Skeletal muscle tissue (tissue), 3 donors: ENCODE measurements at regions not wholly inside any gene's neighbourhood (a gene's known extent, or its start where the extent isn't known, plus 50 kb on each side); places are given as distances from the start of the nearest gene placed in this dataset.

ENCODE experiments used
- H3K27ac ChIP-seq: one replicate; pipeline ENCODE4 v1.7.0; 2013; ENCODE audit warnings: mild to moderate bottlenecking, low read depth, low read length, inconsistent platforms
- H3K27me3 ChIP-seq, 3 donors: one replicate each; pipeline ENCODE4 v1.7.0; 2013; ENCODE audit warnings: low read length in 3 of 3; ENCODE audit not compliant: control insufficient read depth in 3 of 3, insufficient read depth in 3 of 3
- H3K36me3 ChIP-seq, 3 donors: one replicate each; pipeline ENCODE4 v1.7.0; 2013; ENCODE audit warnings: low read length in 3 of 3; ENCODE audit not compliant: control insufficient read depth in 3 of 3, insufficient read depth in 3 of 3
- H3K4me1 ChIP-seq, 3 donors: one replicate each; pipeline ENCODE4 v1.7.0; 2013; ENCODE audit warnings: low read length in 3 of 3, mild to moderate bottlenecking in 3 of 3; ENCODE audit not compliant: control insufficient read depth in 3 of 3, insufficient read depth in 3 of 3
- H3K4me3 ChIP-seq, 3 donors: one replicate each; pipeline ENCODE4 v1.7.0; 2013; ENCODE audit warnings: low read length in 3 of 3
- H3K9ac ChIP-seq, 3 donors: one replicate each; pipeline ENCODE4 v1.7.0; 2013; ENCODE audit warnings: low read length in 3 of 3, mild to moderate bottlenecking in 3 of 3, moderate library complexity in 2 of 3, low read depth in 1 of 3
- H3K9me3 ChIP-seq, 3 donors: one replicate each; pipeline ENCODE4 v1.7.0; 2013; ENCODE audit warnings: low read length in 3 of 3; ENCODE audit not compliant: control insufficient read depth in 3 of 3
- donor health status: Osteomylitis.

DNA sequence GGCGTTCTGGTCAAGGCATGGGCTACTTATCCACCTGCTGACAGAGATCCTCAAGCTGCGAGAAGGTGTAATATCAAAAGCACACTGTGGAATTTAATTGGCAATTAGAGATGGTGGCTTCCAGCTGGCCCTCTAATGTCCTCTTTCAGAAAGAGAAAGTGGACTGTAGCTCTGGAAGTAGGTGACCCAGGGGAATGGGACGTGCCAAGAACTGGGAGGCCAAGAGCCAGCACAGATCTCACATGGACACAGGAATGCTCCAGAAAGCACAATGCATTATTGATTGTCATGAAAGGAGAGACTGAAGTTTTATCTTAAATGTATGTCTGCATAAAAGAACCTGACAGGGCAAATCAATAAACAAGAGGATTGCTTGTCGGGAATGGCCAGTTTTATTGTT is 198.6 kb upstream of the CDH4 start:
- H3K36me3 ChIP-seq = no peaks in the 10 kb centered on the region
- no peaks in the 10 kb centered on the region for H3K4me1 ChIP-seq
- no peak overlapping the region for H3K27ac ChIP-seq
- H3K9me3 ChIP-seq = no peaks in the 10 kb centered on the region
- no peak overlapping the region for H3K9ac ChIP-seq
- H3K27me3 ChIP-seq = peaks cover 0 to 12% (median 0%) of the 10 kb centered on the region in 3 donors
- no peak overlapping the region for H3K4me3 ChIP-seq

DNA sequence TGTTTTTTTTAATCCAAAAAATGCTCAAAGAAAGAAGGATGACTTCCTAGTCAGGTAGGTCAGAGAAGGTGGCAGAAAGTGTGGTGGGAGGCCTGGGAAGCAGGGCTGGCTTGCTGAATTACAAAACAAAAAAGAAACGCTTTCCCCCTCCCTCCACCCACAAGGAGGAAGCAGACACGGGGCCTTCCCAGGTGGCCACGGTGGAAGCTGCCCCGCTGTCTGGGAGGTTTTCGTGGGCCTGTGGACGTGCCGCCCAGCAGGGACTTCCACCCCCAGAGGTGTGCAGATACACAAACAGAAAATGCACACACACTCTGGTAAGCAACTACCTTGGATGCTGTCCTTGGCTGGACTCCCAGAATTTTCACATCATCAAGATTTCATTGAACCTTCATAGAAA is 198.2 kb upstream of the CDH4 start:
- Histone ChIP-seq H3K9me3 (no peaks in the 10 kb centered on the region), H3K4me3 (no peak overlapping the region), H3K4me1 (no peaks in the 10 kb centered on the region), H3K9ac (no peak overlapping the region), H3K27me3 (peaks cover 0 to 12% (median 0%) of the 10 kb centered on the region in 3 donors), H3K27ac (no peak overlapping the region), H3K36me3 (no peaks in the 10 kb centered on the region)

DNA sequence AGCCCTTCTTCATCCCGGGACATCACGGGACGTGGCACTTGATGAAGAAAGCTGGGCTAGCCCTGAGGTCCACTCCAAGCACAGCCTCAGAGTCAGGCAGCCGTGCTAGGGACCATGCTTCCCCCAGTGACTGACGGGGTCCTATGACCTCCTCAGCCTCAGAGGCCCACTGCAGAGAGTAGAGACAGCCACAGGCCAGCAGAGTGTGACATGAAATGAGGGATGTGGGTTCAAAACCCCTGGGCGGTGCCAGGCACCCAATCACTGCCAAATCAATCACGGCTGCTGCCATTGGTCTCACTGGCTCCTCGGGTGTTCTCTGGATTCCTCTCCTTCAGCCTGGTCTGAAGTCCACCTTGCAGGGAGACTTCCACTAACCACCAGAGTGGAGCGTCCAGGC is 197.7 kb upstream of the CDH4 start:
- H3K9me3 ChIP-seq = no peaks in the 10 kb centered on the region

DNA sequence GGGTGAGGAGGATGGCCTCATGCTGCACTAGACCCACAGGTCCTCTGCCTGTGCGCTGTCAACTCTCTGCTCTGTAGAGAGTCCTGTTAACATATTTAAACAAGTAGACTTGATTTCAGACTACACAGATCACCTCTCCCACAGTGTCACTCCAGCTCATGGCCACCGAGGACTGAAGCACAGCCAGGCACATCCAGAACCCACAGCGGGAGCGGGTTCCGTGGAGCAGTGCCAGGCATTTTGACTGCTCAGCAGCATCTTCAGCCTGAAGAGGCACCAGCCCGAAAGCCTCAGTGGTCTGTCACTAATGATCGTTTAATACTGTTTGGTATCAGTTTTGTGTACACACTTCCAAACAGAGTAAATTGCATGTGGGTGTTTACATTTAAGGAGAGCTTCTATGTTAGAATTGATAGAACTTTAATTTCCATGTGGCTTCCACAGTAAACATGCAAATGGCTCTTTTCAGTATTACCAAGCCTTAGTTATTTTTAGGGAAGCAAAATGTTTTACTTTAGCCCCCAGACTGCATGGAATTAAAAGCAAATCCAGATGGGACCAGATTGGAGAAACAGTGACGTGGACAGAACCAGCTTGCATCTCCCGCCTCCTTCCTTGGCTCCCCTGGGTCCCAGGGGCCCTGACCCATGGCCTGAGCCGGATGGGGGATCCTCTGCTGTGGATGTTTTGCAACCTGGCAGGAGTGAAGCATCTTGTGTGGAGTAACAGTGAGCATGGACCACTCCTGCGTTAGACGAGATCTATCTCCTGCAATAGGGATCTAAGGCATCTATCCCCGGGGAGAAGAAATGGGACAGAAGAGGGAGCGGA is 196.7 kb upstream of the CDH4 start:
- Histone ChIP-seq H3K27me3 (peaks cover 0 to 12% (median 0%) of the 10 kb centered on the region in 3 donors), H3K9me3 (no peaks in the 10 kb centered on the region), H3K27ac (no peak overlapping the region), H3K4me3 (no peak overlapping the region), H3K36me3 (no peaks in the 10 kb centered on the region), H3K9ac (no peak overlapping the region), H3K4me1 (no peaks in the 10 kb centered on the region)

More for the DNA sequence above, 197.7 kb upstream of the CDH4 start:
- Histone ChIP-seq H3K9ac (no peak overlapping the region), H3K27me3 (peaks cover 0 to 12% (median 0%) of the 10 kb centered on the region in 3 donors), H3K27ac (no peak overlapping the region), H3K36me3 (no peaks in the 10 kb centered on the region), H3K4me3 (no peak overlapping the region), H3K4me1 (no peaks in the 10 kb centered on the region)

DNA sequence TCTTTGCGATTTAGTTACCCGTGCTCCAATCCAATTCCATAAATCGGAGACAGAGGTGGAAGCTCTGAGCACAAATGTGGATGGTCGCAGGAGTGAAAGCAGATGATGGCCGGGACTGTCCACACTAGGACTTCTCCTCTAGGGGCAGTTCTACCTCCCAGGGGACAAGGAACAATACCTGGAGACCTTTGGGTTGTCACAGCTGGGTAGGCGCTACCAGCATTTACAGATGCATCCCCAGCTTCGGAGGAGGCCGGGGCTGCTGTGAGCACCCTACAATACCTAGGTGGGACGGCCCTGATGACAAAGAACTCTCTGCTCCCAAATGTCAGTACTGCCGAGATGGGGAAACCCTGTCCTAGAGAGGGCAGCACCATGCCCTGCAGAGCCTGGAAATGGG is 195.9 kb upstream of the CDH4 start:
- H3K36me3 ChIP-seq = no peaks in the 10 kb centered on the region
- peaks cover 0 to 12% (median 0%) of the 10 kb centered on the region in 3 donors for H3K27me3 ChIP-seq
- no peaks in the 10 kb centered on the region for H3K9me3 ChIP-seq
- H3K9ac ChIP-seq = no peak overlapping the region
- no peak overlapping the region for H3K27ac ChIP-seq
- H3K4me1 ChIP-seq = no peaks in the 10 kb centered on the region
- no peak overlapping the region for H3K4me3 ChIP-seq

DNA sequence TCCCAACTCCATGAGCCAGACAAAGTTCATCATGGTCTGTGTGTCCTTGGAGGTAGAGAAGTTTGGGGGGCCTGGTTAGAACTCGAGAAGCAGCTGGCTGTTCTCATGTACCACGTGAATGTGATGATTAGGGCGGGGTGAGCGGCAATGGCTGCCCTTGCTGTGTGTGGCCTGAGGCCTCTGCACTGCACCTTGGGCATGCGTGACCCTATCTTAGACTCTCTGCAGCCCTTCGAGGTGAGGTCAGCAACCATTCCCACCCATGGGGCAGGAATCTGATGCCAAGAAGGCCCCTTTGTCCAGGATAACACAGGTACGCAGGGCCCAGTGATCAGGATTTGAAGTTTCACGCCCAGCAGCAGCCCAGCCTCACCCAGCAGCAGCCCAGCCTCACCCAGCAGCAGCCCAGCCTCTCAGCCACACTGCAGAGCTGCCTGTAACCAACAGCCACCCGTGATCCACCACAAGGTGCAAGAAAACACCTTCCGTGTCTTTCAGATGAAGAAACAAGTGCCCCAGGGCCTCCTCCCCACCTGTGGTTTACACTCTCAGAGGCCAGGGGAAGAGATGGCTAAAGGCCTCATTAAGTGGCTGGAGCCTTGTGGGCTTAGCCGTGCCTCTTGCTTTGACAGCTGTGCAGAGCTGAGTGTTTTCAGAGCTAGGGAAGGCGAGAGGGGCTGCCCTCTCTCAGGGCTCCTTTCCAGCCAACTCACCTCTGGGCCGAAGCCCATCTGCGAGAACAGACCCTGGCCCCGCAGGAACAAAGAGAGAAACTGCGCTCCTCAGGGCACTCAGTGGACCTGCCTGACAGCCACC is 195.2 kb upstream of the CDH4 start:
- no peak overlapping the region for H3K4me3 ChIP-seq

DNA sequence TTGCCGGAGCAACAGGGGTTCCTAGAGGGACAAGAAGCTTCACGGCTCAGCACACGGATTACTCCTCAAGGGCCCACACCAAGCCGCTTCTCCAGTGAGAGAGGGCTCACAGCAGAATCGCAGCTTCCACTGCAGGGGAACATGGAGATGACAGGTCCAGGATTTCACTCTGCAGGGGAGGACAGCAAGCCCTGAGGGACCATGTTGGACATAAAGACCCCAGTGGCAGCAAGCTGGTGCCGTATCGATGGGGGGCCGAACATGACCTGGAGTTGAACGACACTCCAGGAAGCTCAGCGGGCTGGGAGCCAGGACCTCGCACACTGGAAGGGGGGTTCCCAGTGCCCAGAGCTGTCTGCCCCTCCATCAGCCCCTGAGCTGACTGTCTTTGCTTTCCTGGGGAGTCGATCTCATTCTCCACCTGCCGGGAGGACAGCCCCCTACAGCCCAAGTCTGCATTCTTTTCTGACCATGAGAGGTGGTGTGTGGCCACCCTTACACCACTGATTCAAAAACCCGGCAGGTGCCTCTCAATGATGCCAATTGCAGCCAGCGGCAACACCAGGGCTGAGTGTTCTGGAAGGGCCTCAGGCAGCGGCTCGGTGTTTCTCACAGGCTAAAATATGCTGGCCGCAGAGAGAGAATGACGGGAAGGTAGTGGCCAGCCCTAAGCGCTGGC is 194.5 kb upstream of the CDH4 start:
- Histone ChIP-seq H3K36me3 (no peaks in the 10 kb centered on the region), H3K27ac (no peak overlapping the region), H3K4me1 (no peaks in the 10 kb centered on the region), H3K9me3 (peaks cover 0 to 3% (median 0%) of the 10 kb centered on the region in 3 donors), H3K9ac (no peak overlapping the region), H3K4me3 (no peak overlapping the region), H3K27me3 (peaks cover 0 to 12% (median 0%) of the 10 kb centered on the region in 3 donors)

More for the DNA sequence above, 195.2 kb upstream of the CDH4 start:
- Histone ChIP-seq H3K36me3 (no peaks in the 10 kb centered on the region), H3K9me3 (no peaks in the 10 kb centered on the region), H3K4me1 (no peaks in the 10 kb centered on the region), H3K27me3 (peaks cover 0 to 12% (median 0%) of the 10 kb centered on the region in 3 donors), H3K9ac (no peak overlapping the region), H3K27ac (no peak overlapping the region)

DNA sequence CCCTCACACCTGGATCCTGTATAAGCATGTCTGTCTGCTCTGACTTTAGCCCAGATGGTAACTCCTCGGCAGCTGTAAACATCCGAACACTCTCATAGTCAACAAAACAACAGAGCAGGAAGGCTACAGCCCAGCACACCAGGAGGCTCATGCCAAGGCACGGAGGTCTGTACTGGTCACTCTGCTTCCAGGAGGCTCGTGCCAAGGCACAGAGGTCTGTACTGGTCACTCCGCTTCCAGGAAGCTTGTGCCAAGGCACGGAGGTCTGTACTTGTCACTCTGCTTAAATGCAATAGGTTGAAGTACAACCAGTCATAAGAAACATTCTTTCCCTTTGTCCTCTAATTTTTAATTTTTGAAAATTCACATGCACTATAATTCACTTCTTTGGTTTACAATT is 190.1 kb upstream of the CDH4 start:
- peaks cover 0 to 6% (median 0%) of the 10 kb centered on the region in 3 donors for H3K27me3 ChIP-seq
- H3K36me3 ChIP-seq = no peaks in the 10 kb centered on the region
- H3K4me1 ChIP-seq = no peaks in the 10 kb centered on the region
- H3K9me3 ChIP-seq = peaks cover 0 to 4% (median 0%) of the 10 kb centered on the region in 3 donors
- H3K27ac ChIP-seq = no peak overlapping the region
- no peak overlapping the region for H3K4me3 ChIP-seq
- H3K9ac ChIP-seq = no peak overlapping the region

DNA sequence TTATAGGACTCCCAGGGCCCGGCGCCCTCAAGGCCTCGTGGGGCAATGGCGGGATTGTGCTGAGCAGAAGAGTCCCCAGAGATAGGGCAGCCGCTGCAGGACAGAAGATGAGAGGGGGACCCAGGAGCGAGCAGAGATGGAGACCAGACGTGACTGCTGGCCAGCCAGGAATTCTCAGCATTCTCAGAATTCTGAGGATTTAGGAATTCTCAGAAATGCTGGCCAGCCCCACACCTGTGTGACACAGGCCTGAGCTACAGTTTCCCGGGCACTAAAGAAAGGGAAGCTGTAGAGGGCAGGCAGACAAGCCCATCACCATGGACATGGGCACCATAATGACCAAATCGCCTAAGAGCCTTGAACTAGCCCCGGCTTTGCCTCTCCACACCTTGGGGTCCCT is 186.2 kb upstream of the CDH4 start:
- H3K36me3 ChIP-seq = no peaks in the 10 kb centered on the region
- H3K27me3 ChIP-seq = no peaks in the 10 kb centered on the region
- H3K9ac ChIP-seq = no peak overlapping the region
- peaks cover 0 to 4% (median 3%) of the 10 kb centered on the region in 3 donors for H3K9me3 ChIP-seq
- H3K27ac ChIP-seq = no peak overlapping the region
- no peaks in the 10 kb centered on the region for H3K4me1 ChIP-seq
- no peak overlapping the region for H3K4me3 ChIP-seq
